Testis (tissue), 2 donors: ENCODE measurements at regions not wholly inside any gene's neighbourhood (a gene's known extent, or its start where the extent isn't known, plus 50 kb on each side); places are given as distances from the start of the nearest gene placed in this dataset.

ENCODE experiments used
- CTCF ChIP-seq, 3 experiments: fragments of 450-650 bp in 2 of 3; fragments of 200-600 bp in 1 of 3; sonication (generic) in 1 of 3; IDR thresholded peaks; one replicate each; pipeline ENCODE4 v1.5.1; 2016 to 2019; ENCODE audit warnings: antibody characterized with exemption in 3 of 3, mild to moderate bottlenecking in 2 of 3, moderate library complexity in 1 of 3
- POLR2A ChIP-seq: fragments of 450-650 bp; IDR thresholded peaks from one replicate; pipeline ENCODE4 v1.6.1; 2017; ENCODE audit warnings: antibody characterized with exemption, mild to moderate bottlenecking, moderate library complexity

- TF ChIP-seq CTCF (IDR thresholded peaks at IDR 0.05) (no peak), POLR2A (no peak)
These were observed 211.2 kb downstream of the CNTN3 start for GRCh38 chr3:74403307-74403706.
